HG03025 (cell line): ENCODE measurements at regions not wholly inside any gene's neighbourhood (a gene's known extent, or its start where the extent isn't known, plus 50 kb on each side); places are given as distances from the start of the nearest gene placed in this dataset.

Source experiments
- ATAC-seq: cut with Tn5 transposase; IDR thresholded peaks from one replicate; pipeline ENCODE4 v1.9.1; 2021; ENCODE audit warnings: mild to moderate bottlenecking, moderate library complexity; ENCODE audit not compliant: unreplicated experiment, low FRiP score

DNA sequence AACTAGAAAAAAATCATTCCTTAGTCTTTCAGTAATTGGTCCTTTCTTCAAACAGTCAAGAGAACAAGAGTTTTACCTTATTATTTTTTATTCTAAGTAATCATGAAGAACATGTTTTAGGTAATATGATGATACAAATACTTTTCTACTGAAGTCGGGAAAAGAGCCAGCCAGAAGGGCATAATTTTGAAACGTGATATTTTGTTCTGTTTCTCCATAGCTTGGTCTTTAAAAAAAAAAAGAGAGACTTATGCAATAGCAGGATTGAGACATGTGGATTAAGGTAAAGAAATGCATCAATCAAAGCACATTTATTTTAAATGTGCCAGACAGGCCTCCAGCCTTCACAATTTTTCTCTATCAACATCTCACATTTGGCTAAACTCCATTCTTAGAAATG lies 1016.8 kb downstream of the CNTNAP5 start:
- no peak for ATAC-seq

- no peak for ATAC-seq
These were observed 1017.6 kb downstream of the CNTNAP5 start for GRCh38 chr2:125042727-125043126.

DNA sequence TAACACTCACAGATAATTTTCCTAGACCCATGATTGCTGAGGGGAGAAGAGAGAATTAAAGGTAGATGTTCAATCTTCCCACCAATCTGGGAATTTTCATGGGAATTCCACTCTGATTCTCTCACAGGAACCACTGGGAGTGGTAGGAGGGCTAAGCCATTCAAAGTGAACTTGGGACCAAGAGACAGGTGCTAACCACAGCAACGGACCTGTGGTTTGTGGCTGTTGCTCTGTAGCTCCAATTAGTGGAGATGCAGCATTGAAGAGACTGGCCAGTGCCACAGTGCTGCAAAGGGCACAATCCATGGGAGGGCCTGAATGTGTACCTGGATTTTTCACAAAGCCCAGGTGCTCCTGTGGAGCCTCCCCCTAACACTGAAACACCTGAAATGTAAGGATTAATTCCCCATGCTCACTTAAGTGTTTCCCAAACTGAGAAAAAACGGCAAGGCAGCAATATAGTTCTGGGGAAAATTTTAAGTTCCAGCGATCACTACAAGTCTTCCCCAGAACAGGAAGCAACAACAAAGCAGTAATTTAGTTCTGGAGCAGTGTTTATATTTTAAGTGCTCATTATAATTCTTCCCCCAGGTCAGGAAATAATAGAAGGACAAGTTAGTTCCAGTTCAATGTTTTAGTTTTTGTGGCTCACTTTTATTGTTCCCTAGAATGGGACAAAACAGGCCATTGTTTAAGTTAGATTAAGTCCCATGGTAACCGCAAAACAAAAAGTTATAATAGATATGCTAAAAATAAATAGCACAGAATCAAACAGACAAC lies 1045.8 kb downstream of the CNTNAP5 start:
- ATAC-seq: no peak

- no peak for ATAC-seq
These were observed 1048.4 kb downstream of the CNTNAP5 start for GRCh38 chr2:125073440-125073839.

DNA sequence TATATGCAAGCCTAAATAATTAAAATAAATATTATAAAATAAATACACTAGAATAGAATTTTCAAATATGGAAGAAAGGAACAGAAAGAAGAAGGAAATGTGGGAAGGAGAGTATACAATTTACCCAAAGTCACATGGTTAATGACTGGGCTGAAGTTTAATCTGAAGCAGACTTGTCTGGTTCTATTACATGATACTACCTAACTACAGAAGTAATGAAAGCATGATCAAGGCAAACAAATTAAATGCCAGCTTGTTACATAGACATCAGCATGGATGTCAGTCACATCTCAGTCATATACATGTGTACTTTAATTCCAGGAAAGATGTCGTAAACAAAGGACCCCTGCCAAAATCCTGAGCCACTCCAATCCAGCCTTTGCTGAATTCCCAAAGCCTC lies 1060.8 kb downstream of the CNTNAP5 start:
- no peak for ATAC-seq

- ATAC-seq: no peak
These were observed 1061.5 kb downstream of the CNTNAP5 start for GRCh38 chr2:125086313-125087184.

- ATAC-seq: no peak
These were observed 1067.4 kb downstream of the CNTNAP5 start for GRCh38 chr2:125092276-125093009.

- no peak for ATAC-seq
These were observed 1070.7 kb downstream of the CNTNAP5 start for GRCh38 chr2:125095826-125096225.

DNA sequence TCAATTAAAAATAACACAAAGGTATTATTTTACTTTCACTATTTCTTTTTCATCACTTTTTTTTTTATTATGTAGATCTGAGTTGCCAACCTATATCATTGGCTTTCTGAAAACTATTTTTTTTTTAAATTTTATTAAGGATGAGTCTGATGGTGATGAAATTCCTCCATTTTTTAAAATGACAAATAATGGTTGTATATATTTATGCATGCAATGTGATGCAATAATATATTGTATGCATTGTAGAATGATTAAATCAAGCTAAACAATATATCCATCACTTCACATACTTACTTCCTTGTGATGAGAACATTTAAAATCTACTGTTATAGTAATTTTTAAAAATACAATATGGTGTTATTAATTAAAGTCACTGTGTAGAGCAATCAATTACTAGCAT lies 1081.6 kb downstream of the CNTNAP5 start:
- ATAC-seq: no peak

DNA sequence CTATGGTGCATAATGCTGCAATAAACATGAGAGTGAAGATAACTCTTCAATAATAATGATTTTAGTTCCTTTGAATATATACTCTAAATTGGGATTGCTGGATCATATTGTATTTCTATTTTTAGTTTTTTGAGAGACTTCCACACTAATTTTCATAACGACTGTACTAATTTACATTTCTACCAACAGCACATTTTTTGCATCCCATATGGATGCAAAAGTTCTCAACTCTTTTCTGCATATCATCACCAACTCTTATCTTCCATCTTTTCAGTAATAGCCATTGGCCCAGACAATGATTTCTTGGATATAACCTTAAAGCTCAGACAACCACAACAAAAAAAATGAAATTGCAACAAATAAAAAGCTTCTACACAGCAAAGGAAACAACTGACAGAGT lies 1082.4 kb downstream of the CNTNAP5 start:
- ATAC-seq: no peak

GRCh38 chr2:125108251-125108650 lies 1083.2 kb downstream of the CNTNAP5 start:
- ATAC-seq: no peak

DNA sequence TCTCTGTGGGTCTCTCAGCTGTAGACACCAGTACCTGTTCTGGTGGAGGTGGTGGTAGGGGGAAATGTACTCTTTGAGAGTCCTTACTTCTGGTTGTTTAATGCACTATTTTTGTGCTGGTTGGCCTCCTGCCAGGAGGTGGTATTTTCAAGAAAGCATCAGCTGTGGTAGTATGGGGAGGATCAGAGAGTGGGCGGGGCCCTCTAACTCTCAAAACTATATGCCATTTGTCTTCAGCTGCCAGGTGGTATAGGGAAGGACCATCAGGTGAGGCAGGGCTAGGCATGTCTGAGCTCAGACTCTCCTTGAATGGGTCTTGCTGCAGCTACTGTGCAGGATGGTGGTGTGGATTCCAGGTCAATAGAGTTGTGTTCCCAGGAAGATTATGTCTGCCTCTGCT lies 1100.8 kb downstream of the CNTNAP5 start:
- ATAC-seq: no peak

GRCh38 chr2:125160947-125161346 lies 1135.9 kb downstream of the CNTNAP5 start:
- no peak for ATAC-seq

GRCh38 chr2:125167152-125167551 lies 1142.1 kb downstream of the CNTNAP5 start:
- no peak for ATAC-seq

- no peak for ATAC-seq
These were observed 1142.7 kb downstream of the CNTNAP5 start for GRCh38 chr2:125167820-125168219.

GRCh38 chr2:125168442-125168841 lies 1143.4 kb downstream of the CNTNAP5 start:
- ATAC-seq: no peak

DNA sequence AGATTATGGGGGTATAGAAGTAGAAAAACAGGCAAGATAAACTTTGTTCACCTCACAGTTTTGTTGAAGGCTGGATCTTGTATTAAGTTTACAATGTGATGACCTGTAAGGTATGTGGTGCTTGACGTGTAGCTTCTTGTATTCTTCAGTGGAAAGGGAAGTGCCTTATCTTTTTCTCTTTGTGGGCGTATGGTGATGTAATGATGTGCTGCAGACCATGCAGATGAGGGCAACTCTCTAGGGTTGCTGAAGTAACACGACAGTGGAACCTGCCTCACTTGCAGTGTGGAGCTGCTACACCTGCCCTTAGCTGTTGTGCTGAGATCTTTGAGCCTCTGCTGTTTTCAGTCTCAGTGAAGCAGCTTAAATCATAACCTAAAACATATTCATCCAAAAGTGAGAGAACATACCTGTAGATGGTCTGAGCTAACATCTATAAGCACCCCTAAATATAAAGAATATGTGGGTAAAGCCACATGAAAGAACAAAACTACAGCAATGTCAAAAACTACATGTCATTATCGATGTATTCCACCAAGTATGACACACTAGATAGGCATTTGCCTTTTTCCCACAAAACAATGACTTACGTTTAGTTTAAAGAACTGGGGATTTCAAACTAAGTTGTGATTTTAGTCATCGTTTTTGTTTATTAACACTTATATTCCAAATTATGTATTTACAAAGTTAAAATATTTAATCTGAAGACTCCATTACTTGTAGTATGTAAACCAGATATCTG lies 1144.1 kb downstream of the CNTNAP5 start:
- no peak for ATAC-seq

GRCh38 chr2:125169764-125170146 lies 1144.7 kb downstream of the CNTNAP5 start:
- ATAC-seq: no peak

GRCh38 chr2:125172181-125172580 lies 1147.1 kb downstream of the CNTNAP5 start:
- ATAC-seq: no peak

DNA sequence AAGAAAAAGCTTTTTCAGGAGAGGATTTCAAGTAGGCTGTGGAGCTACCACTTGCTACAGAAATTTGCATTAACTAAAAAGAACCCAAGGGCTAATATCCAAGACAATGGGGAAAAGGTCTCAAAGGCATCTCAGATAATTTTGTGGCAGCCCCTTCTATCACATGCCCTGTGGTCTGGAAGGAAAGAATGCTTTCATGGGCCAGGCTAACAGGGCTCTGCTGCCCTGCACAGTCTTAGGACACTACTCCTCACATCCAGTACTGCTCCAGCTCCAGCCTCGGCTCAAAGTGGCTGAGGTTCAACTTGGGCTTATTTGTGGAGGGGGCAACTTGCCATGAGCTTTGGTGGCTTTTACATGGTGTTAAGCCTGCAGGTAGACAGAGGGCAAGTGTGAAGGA lies 1150.3 kb downstream of the CNTNAP5 start:
- ATAC-seq: no peak
